ENCODE measurements at regions not wholly inside any gene's neighbourhood (a gene's known extent, or its start where the extent isn't known, plus 50 kb on each side); places are given as distances from the start of the nearest gene placed in this dataset.
"Not testable (repeated sequence)": the region's sequence is repeated elsewhere in the genome, so short reads cannot be mapped to it uniquely, and the experiment has no call there.

GRCh38 chr3:6753536-6753935 is 107.4 kb upstream of the GRM7 start:
- peaks cover 0 to 2% of the 10 kb centered on the region in 2 experiments for H3K9me3 ChIP-seq (ENCODE audit: control insufficient read depth in 2 of 2, low read length in 2 of 2)
- H3K4me3 Mint-ChIP-seq = no peak overlapping the region
- H3K27ac Mint-ChIP-seq = no peak overlapping the region
- no peaks in the 10 kb centered on the region for H3K36me3 ChIP-seq (ENCODE audit: control insufficient read depth, insufficient read depth, low read length)
- ATAC-seq (ENCODE audit: low read depth in 2 of 2) (no peak), DNase-seq (no peak)
- no peaks in the 10 kb centered on the region for H3K4me1 ChIP-seq (ENCODE audit: control insufficient read depth, insufficient read depth, low read length, poor library complexity, severe bottlenecking)
- H3K9me3 Mint-ChIP-seq = peaks cover 2 to 14% (median 10%) of the 10 kb centered on the region in 7 donors
- no peaks in the 10 kb centered on the region for H3K4me1 Mint-ChIP-seq
- no peaks in the 10 kb centered on the region for H3K27me3 ChIP-seq (ENCODE audit: control insufficient read depth, insufficient read depth, low read length)
- no peak overlapping the region for H3K27ac ChIP-seq (ENCODE audit: insufficient read depth, low read length, poor library complexity, severe bottlenecking)
- H3K27me3 Mint-ChIP-seq = no peaks in the 10 kb centered on the region
- no peak overlapping the region for H3K4me3 ChIP-seq (ENCODE audit: low read depth, low read length)
- H3K36me3 Mint-ChIP-seq = no peaks in the 10 kb centered on the region

GRCh38 chr3:6769532-6770396 is 91.2 kb upstream of the GRM7 start:
- H3K9me3 Mint-ChIP-seq; H3K4me3 Mint-ChIP-seq; H3K27me3 ChIP-seq (ENCODE audit: control insufficient read depth, insufficient read depth, low read length); H3K27ac ChIP-seq (ENCODE audit: insufficient read depth, low read length, poor library complexity, severe bottlenecking); H3K4me1 ChIP-seq (ENCODE audit: control insufficient read depth, insufficient read depth, low read length, poor library complexity, severe bottlenecking); H3K36me3 Mint-ChIP-seq; H3K36me3 ChIP-seq (ENCODE audit: control insufficient read depth, insufficient read depth, low read length); H3K27ac Mint-ChIP-seq; H3K4me1 Mint-ChIP-seq; ATAC-seq (ENCODE audit: low read depth in 2 of 2); H3K4me3 ChIP-seq (ENCODE audit: low read depth, low read length); H3K9me3 ChIP-seq (ENCODE audit: control insufficient read depth in 2 of 2, low read length in 2 of 2); H3K27me3 Mint-ChIP-seq; DNase-seq: not testable (repeated sequence)

- Histone ChIP-seq H3K4me3 (ENCODE audit: low read depth, low read length) (no peak overlapping the region), H3K4me1 (ENCODE audit: control insufficient read depth, insufficient read depth, low read length, poor library complexity, severe bottlenecking) (no peaks in the 10 kb centered on the region), H3K27ac (ENCODE audit: insufficient read depth, low read length, poor library complexity, severe bottlenecking) (no peak overlapping the region), H3K9me3 (ENCODE audit: control insufficient read depth in 2 of 2, low read length in 2 of 2) (no peaks in the 10 kb centered on the region), H3K27me3 (ENCODE audit: control insufficient read depth, insufficient read depth, low read length) (no peaks in the 10 kb centered on the region), H3K36me3 (ENCODE audit: control insufficient read depth, insufficient read depth, low read length) (no peaks in the 10 kb centered on the region)
- Mint-ChIP-seq H3K36me3 (no peaks in the 10 kb centered on the region), H3K4me3 (no peak overlapping the region), H3K9me3 (peaks cover 0 to 3% (median 2%) of the 10 kb centered on the region in 7 donors), H3K27me3 (no peaks in the 10 kb centered on the region), H3K27ac (no peak overlapping the region), H3K4me1 (no peaks in the 10 kb centered on the region)
- no peak for ATAC-seq (ENCODE audit: low read depth in 2 of 2)
- no peak for DNase-seq
Observed at GRCh38 chr3:6770397-6770690, 90.6 kb upstream of the GRM7 start.

GRCh38 chr3:6771171-6771570 is 89.7 kb upstream of the GRM7 start:
- H3K4me1 ChIP-seq (ENCODE audit: control insufficient read depth, insufficient read depth, low read length, poor library complexity, severe bottlenecking) = no peaks in the 10 kb centered on the region

GRCh38 chr3:6779140-6779539 is 81.8 kb upstream of the GRM7 start:
- no peaks in the 10 kb centered on the region for H3K4me1 ChIP-seq (ENCODE audit: control insufficient read depth, insufficient read depth, low read length, poor library complexity, severe bottlenecking)
- no peaks in the 10 kb centered on the region for H3K27me3 ChIP-seq (ENCODE audit: control insufficient read depth, insufficient read depth, low read length)
- Mint-ChIP-seq H3K9me3 (peaks cover 3 to 9% (median 6%) of the 10 kb centered on the region in 7 donors), H3K4me3 (no peak overlapping the region), H3K4me1 (no peaks in the 10 kb centered on the region), H3K27ac (no peak overlapping the region), H3K36me3 (no peaks in the 10 kb centered on the region), H3K27me3 (no peaks in the 10 kb centered on the region)
- H3K4me3 ChIP-seq (ENCODE audit: low read depth, low read length) = no peak overlapping the region
- H3K36me3 ChIP-seq (ENCODE audit: control insufficient read depth, insufficient read depth, low read length) = no peaks in the 10 kb centered on the region
- no peak for ATAC-seq (ENCODE audit: low read depth in 2 of 2)
- H3K9me3 ChIP-seq (ENCODE audit: control insufficient read depth in 2 of 2, low read length in 2 of 2) = peaks cover 0 to 4% of the 10 kb centered on the region in 2 experiments
- no peak for DNase-seq
- no peak overlapping the region for H3K27ac ChIP-seq (ENCODE audit: insufficient read depth, low read length, poor library complexity, severe bottlenecking)

More at GRCh38 chr3:6771171-6771570, 89.7 kb upstream of the GRM7 start:
- peaks cover 0 to 4% (median 2%) of the 10 kb centered on the region in 7 donors for H3K9me3 Mint-ChIP-seq
- no peak overlapping the region for H3K27ac ChIP-seq (ENCODE audit: insufficient read depth, low read length, poor library complexity, severe bottlenecking)
- H3K4me3 Mint-ChIP-seq = no peak overlapping the region
- DNase-seq = no peak
- no peaks in the 10 kb centered on the region for H3K36me3 Mint-ChIP-seq
- no peaks in the 10 kb centered on the region for H3K36me3 ChIP-seq (ENCODE audit: control insufficient read depth, insufficient read depth, low read length)
- no peaks in the 10 kb centered on the region for H3K4me1 Mint-ChIP-seq
- H3K4me3 ChIP-seq (ENCODE audit: low read depth, low read length) = no peak overlapping the region
- H3K27me3 ChIP-seq (ENCODE audit: control insufficient read depth, insufficient read depth, low read length) = no peaks in the 10 kb centered on the region
- H3K9me3 ChIP-seq (ENCODE audit: control insufficient read depth in 2 of 2, low read length in 2 of 2) = no peaks in the 10 kb centered on the region
- H3K27me3 Mint-ChIP-seq = no peaks in the 10 kb centered on the region
- no peak overlapping the region for H3K27ac Mint-ChIP-seq
- no peak for ATAC-seq (ENCODE audit: low read depth in 2 of 2)

GRCh38 chr3:6781092-6781491 is 79.8 kb upstream of the GRM7 start:
- Histone ChIP-seq H3K36me3 (ENCODE audit: control insufficient read depth, insufficient read depth, low read length) (no peaks in the 10 kb centered on the region), H3K27me3 (ENCODE audit: control insufficient read depth, insufficient read depth, low read length) (no peaks in the 10 kb centered on the region), H3K4me1 (ENCODE audit: control insufficient read depth, insufficient read depth, low read length, poor library complexity, severe bottlenecking) (no peaks in the 10 kb centered on the region), H3K9me3 (ENCODE audit: control insufficient read depth in 2 of 2, low read length in 2 of 2) (peaks cover 0 to 4% of the 10 kb centered on the region in 2 experiments), H3K27ac (ENCODE audit: insufficient read depth, low read length, poor library complexity, severe bottlenecking) (no peak overlapping the region), H3K4me3 (ENCODE audit: low read depth, low read length) (no peak overlapping the region)
- Mint-ChIP-seq H3K9me3 (peaks cover 1 to 9% (median 6%) of the 10 kb centered on the region in 7 donors), H3K27me3 (no peaks in the 10 kb centered on the region), H3K4me3 (no peak overlapping the region), H3K4me1 (no peaks in the 10 kb centered on the region), H3K27ac (no peak overlapping the region), H3K36me3 (no peaks in the 10 kb centered on the region)
- ATAC-seq (ENCODE audit: low read depth in 2 of 2) = no peak
- DNase-seq = no peak

- H3K27me3 Mint-ChIP-seq = no peaks in the 10 kb centered on the region
- H3K4me3 Mint-ChIP-seq = no peak overlapping the region
- no peaks in the 10 kb centered on the region for H3K36me3 ChIP-seq (ENCODE audit: control insufficient read depth, insufficient read depth, low read length)
- H3K9me3 ChIP-seq (ENCODE audit: control insufficient read depth in 2 of 2, low read length in 2 of 2) = peaks cover 0 to 2% of the 10 kb centered on the region in 2 experiments
- peaks cover 0 to 13% (median 2%) of the 10 kb centered on the region in 7 donors for H3K9me3 Mint-ChIP-seq
- no peak overlapping the region for H3K4me3 ChIP-seq (ENCODE audit: low read depth, low read length)
- no peaks in the 10 kb centered on the region for H3K27me3 ChIP-seq (ENCODE audit: control insufficient read depth, insufficient read depth, low read length)
- no peaks in the 10 kb centered on the region for H3K4me1 ChIP-seq (ENCODE audit: control insufficient read depth, insufficient read depth, low read length, poor library complexity, severe bottlenecking)
- DNase-seq (no peak), ATAC-seq (ENCODE audit: low read depth in 2 of 2) (no peak)
- no peaks in the 10 kb centered on the region for H3K4me1 Mint-ChIP-seq
- no peak overlapping the region for H3K27ac ChIP-seq (ENCODE audit: insufficient read depth, low read length, poor library complexity, severe bottlenecking)
- no peaks in the 10 kb centered on the region for H3K36me3 Mint-ChIP-seq
- H3K27ac Mint-ChIP-seq = no peak overlapping the region
Observed at GRCh38 chr3:6785726-6786125, 75.2 kb upstream of the GRM7 start.

- H3K4me1 ChIP-seq (ENCODE audit: control insufficient read depth, insufficient read depth, low read length, poor library complexity, severe bottlenecking) = no peaks in the 10 kb centered on the region
- no peaks in the 10 kb centered on the region for H3K9me3 ChIP-seq (ENCODE audit: control insufficient read depth in 2 of 2, low read length in 2 of 2)
- no peaks in the 10 kb centered on the region for H3K27me3 ChIP-seq (ENCODE audit: control insufficient read depth, insufficient read depth, low read length)
- H3K36me3 ChIP-seq (ENCODE audit: control insufficient read depth, insufficient read depth, low read length) = no peaks in the 10 kb centered on the region
- DNase-seq (no peak), ATAC-seq (ENCODE audit: low read depth in 2 of 2) (no peak)
- H3K4me1 Mint-ChIP-seq = no peaks in the 10 kb centered on the region
- H3K4me3 Mint-ChIP-seq = no peak overlapping the region
- H3K9me3 Mint-ChIP-seq = peaks cover 0 to 10% (median 4%) of the 10 kb centered on the region in 7 donors
- H3K36me3 Mint-ChIP-seq = no peaks in the 10 kb centered on the region
- no peak overlapping the region for H3K27ac ChIP-seq (ENCODE audit: insufficient read depth, low read length, poor library complexity, severe bottlenecking)
- H3K4me3 ChIP-seq (ENCODE audit: low read depth, low read length) = no peak overlapping the region
- no peak overlapping the region for H3K27ac Mint-ChIP-seq
- no peaks in the 10 kb centered on the region for H3K27me3 Mint-ChIP-seq
Observed at GRCh38 chr3:6791161-6791560, 69.8 kb upstream of the GRM7 start.

All from CD4-positive, CD25-positive, alpha-beta regulatory T cell (primary cell).